ENCODE measurements at regions not wholly inside any gene's neighbourhood (a gene's known extent, or its start where the extent isn't known, plus 50 kb on each side); places are given as distances from the start of the nearest gene placed in this dataset.

DNA sequence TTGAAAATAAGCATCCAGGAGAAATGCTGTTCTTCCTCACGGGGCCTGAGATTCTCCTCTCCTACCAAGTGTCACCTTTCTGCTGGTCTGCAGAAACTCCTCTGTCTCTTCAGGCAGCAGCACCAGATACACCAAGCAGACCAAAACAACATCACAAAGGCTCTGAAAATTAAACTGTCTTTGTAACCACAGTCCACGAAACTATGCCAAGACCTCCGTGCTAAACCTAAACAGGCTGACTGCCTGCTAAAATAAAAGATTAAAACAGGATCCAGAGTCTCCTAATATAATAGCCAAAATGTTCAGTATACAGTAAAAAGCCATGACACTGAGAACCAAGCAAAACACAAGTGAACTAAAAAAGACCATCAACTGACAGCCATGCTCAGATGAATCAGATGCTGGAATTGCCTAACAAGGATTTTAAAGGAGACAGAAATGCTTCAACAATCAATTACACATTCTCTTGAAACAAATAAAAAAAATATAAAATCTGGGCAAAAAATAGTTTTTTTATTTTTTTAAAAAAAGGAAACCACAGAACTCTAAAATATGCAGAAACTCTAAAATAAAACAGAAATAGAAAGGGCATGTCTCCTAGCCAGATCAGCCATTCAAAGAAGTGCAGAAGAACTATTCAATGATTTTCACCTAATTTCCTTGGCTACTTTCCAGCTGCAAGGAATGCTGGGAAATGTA lies 50.3 kb upstream of the TOX3 start (continued):
- TF ChIP-seq NR2C2 (CRISPR knock-in tag; IDR thresholded peaks at IDR 0.05) (no peak), JUN (CRISPR knock-in tag; IDR thresholded peaks at IDR 0.05) (no peak), IRF1 (CRISPR knock-in tag; IDR thresholded peaks at IDR 0.05) (no peak), ESRRA (CRISPR knock-in tag; IDR thresholded peaks at IDR 0.05; ENCODE audit: borderline replicate concordance) (no peak), FOXP1 (CRISPR knock-in tag; IDR thresholded peaks at IDR 0.05; ENCODE audit: borderline replicate concordance) (no peak), TEAD4 (CRISPR knock-in tag; IDR thresholded peaks at IDR 0.05) (no peak)
- TF ChIP-seq, protein P1, sequence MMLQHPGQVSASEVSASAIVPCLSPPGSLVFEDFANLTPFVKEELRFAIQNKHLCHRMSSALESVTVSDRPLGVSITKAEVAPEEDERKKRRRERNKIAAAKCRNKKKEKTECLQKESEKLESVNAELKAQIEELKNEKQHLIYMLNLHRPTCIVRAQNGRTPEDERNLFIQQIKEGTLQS (CRISPR knock-in tag; conservative IDR thresholded peaks at IDR 0.05): no peak
- TF ChIP-seq, protein P2, sequence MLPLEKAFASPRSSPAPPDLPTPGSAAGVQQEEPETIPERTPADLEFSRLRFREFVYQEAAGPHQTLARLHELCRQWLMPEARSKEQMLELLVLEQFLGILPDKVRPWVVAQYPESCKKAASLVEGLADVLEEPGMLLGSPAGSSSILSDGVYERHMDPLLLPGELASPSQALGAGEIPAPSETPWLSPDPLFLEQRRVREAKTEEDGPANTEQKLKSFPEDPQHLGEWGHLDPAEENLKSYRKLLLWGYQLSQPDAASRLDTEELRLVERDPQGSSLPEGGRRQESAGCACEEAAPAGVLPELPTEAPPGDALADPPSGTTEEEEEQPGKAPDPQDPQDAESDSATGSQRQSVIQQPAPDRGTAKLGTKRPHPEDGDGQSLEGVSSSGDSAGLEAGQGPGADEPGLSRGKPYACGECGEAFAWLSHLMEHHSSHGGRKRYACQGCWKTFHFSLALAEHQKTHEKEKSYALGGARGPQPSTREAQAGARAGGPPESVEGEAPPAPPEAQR (CRISPR knock-in tag; IDR thresholded peaks at IDR 0.05): no peak

Data from WTC11 (cell line).